ENCODE measurements at regions not wholly inside any gene's neighbourhood (a gene's known extent, or its start where the extent isn't known, plus 50 kb on each side); places are given as distances from the start of the nearest gene placed in this dataset.

GRCh38 chr18:67359873-67360838 lies 156.4 kb downstream of the DSEL start:
- TF ChIP-seq CTCF (IDR thresholded peaks at IDR 0.05; ENCODE audit: low read length) (no peak), EZH2 (IDR thresholded peaks at IDR 0.05; ENCODE audit: borderline replicate concordance, low read length) (no peak)
